Loucy (cell line): ENCODE measurements at regions not wholly inside any gene's neighbourhood (a gene's known extent, or its start where the extent isn't known, plus 50 kb on each side); places are given as distances from the start of the nearest gene placed in this dataset.

Experiments used
- EZH2phosphoT487 ChIP-seq: fragments of 200-600 bp; IDR thresholded peaks from 2 replicates; pipeline ENCODE4 v1.6.1; 2018; ENCODE audit warnings: antibody characterized with exemption, mild to moderate bottlenecking, moderate library complexity, borderline replicate concordance
- TF ChIP-seq, protein P1 (sequence below): fragments of 200-600 bp; sonication (generic); conservative IDR thresholded peaks from 2 replicates; pipeline ENCODE4 v1.5.1; 2014; ENCODE audit warnings: mild to moderate bottlenecking, antibody characterized with exemption, low read length

DNA sequence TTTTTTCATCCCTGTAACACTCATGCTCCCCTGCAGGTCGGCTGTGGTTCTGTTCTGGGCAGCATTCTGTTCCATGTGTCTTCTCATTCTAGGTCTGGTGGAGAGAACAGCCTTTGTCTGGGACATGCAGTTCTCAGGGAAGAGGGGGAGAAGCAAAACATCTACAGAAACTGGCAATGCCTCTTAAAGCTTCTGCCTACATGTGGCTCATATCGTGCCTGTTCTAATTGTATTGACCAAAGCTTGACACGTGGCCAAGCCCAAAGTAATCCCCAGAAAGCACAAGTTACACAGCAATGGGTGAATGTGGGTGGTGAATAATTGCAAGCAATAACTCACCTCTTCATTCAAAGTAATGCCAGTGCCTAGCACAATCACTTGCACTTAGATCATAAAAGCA, 218.2 kb upstream of the IL12B start:
- TF ChIP-seq EZH2phosphoT487: no peak
- TF ChIP-seq, protein P1, sequence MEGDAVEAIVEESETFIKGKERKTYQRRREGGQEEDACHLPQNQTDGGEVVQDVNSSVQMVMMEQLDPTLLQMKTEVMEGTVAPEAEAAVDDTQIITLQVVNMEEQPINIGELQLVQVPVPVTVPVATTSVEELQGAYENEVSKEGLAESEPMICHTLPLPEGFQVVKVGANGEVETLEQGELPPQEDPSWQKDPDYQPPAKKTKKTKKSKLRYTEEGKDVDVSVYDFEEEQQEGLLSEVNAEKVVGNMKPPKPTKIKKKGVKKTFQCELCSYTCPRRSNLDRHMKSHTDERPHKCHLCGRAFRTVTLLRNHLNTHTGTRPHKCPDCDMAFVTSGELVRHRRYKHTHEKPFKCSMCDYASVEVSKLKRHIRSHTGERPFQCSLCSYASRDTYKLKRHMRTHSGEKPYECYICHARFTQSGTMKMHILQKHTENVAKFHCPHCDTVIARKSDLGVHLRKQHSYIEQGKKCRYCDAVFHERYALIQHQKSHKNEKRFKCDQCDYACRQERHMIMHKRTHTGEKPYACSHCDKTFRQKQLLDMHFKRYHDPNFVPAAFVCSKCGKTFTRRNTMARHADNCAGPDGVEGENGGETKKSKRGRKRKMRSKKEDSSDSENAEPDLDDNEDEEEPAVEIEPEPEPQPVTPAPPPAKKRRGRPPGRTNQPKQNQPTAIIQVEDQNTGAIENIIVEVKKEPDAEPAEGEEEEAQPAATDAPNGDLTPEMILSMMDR: no peak
